GM18873 (cell line): ENCODE measurements at regions not wholly inside any gene's neighbourhood (a gene's known extent, or its start where the extent isn't known, plus 50 kb on each side); places are given as distances from the start of the nearest gene placed in this dataset.

Experiments
- ATAC-seq: cut with Tn5 transposase; IDR thresholded peaks from one replicate; pipeline ENCODE4 v1.9.1; 2021; ENCODE audit warnings: mild to moderate bottlenecking, moderate library complexity, moderate number of reproducible peaks; ENCODE audit not compliant: unreplicated experiment, low FRiP score

DNA sequence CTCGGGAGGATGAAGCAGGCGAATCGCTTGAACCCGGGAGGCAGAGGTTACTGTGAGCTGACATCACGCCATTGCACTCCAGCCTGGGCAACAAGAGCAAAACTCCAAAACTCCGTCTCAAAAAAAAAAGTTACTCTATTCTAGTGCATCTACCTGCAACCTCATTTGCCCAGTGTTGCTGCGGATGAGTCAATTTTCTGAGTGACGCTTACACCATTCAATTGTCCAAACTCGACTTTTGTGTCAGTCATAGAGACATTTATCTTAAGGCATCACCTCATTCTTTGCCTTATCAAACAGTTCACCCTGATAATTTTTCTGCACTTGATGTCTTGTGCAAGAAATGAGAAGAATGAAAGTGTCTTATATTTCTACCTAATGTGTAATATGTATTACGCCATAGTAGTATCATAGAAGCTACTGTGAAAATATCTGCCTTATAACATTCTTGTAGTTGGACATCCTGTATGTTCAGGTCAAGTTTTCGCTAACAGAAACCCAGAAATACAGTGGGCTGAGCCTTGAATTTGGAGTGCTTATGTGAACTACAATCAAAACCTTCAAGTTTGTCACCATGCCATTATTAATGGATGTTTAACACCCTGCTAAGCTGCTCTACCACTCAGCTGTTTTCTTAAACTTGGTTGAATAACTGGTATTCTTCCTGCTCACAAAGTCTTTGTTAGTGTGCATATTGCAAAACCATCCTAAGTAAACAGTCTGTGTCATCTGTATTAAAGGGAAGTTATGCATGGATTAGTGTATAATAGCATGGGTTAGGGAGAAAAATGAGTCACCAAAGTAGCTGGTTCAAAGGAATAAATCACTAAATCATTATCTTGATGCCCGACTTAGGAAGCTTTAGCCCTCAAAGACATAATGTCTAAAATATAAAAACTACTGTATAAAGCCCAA lies 531.0 kb upstream of the NR2F2 start:
- ATAC-seq: no peak

- no peak for ATAC-seq
These were observed 526.0 kb upstream of the NR2F2 start for GRCh38 chr15:95804484-95804883.

DNA sequence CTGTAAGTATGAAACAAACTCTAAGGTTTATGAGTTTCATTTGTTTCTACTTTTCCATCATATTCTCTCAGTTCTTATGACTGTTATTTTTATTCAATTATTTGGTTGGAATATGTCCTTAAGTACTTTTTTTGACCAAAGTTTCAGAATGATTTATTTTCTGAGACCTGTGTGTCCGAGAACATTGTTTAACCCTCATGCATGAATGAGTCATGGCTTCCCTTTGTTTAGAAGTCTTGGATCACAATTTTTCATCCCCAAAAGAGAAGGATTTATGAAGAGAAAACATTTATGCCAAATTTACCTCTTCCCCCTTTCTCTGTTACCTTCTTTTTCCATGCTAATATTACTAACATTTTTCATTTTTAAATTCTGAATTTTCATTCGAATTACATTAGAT lies 518.0 kb upstream of the NR2F2 start:
- no peak for ATAC-seq

- ATAC-seq: no peak
These were observed 515.6 kb upstream of the NR2F2 start for GRCh38 chr15:95814908-95815307.

DNA sequence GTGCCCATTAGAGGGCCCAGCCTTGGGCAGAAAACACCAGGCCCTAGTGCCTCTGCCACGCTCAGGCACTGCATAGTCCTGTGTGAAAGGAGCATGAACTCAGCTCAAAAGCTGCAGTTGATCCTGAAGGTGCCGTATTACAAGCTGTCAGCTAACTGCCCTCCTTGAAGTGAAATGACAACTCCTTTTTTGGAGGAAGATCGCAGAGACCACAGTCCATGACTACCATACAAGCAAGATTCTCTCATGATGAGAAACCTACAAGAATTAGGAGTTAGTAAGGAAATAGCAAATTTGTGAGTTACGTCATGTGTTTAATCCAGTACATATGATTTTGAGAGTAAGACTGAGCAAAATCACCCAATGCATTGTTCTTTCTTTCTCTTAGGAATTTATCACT lies 513.9 kb upstream of the NR2F2 start:
- no peak for ATAC-seq

- no peak for ATAC-seq
These were observed 507.5 kb upstream of the NR2F2 start for GRCh38 chr15:95822961-95823360.

DNA sequence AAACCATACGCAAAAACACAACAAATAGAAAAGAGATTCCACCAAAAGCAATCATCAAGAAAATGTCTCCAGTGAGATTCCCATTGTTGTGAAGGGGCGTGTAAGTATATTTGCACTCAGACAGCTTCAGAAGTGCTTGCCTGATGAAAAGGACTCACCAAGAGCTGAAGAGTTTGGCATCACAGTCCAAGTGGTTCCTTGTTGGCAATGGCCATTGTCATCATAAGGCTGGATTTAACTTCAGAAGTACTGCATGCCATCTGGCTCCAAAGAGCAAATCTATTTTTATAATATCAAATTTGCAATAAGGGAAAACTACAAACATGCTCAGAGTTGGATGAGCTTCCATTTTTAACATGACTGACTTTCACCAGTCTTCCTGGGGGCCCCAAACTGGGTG lies 505.3 kb upstream of the NR2F2 start:
- ATAC-seq: no peak

DNA sequence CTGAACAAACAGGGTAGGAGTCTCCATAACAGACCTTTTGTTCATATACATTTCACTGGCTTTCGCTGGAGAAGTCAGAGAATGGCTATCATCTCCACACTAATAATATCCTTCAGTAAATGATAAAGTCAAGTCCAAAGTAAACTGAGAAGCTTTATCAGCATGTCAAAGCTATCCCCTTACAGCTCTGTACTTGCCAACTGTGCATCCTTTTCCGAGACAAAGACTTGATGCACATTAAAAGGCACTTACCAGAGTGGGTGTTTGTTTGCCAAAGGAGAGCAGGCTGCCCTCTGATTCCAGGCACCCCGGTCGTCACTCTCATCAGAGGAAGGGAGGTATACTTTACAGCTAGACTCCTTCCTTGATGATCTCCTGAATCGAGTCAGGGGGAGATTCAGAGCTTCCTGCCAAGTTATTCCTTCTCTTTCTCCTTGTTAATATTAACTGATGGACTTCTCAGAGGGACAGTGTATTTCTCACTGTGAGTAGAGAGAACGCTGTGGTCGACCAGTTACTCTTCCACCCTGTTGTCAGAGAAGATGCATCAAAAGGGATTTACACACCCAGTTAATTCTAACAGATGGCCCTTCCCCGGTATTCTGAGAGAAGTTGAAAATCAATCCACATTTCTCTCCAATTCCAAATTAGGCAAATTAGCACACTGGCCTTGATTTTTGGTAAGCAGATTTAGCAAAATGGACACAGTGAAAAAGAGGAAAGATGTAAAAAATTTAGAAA lies 504.7 kb upstream of the NR2F2 start:
- ATAC-seq: no peak

GRCh38 chr15:95826412-95827195 lies 503.9 kb upstream of the NR2F2 start:
- ATAC-seq: no peak

GRCh38 chr15:95829062-95829461 lies 501.4 kb upstream of the NR2F2 start:
- ATAC-seq: no peak

GRCh38 chr15:95830281-95830680 lies 500.2 kb upstream of the NR2F2 start:
- no peak for ATAC-seq

DNA sequence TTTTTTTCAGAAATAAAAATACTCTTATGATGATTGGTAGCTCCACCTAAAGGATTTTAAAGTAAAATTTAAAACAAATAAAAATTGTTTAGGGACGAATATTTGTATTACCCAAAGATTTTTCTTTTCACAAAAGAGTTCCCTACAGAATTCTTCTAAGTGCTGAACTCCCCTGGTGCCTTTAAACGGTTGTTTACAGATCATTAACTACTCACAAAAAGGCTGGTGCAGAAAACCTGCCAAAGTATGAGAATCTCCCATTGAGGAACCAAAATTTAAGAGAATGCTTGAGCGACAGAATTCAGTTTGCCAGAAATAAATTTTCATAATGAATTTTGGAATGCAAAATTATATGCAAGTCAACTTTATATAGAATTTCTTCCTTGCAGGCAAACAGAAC lies 497.8 kb upstream of the NR2F2 start:
- no peak for ATAC-seq

GRCh38 chr15:95834028-95834804 lies 496.3 kb upstream of the NR2F2 start:
- no peak for ATAC-seq

DNA sequence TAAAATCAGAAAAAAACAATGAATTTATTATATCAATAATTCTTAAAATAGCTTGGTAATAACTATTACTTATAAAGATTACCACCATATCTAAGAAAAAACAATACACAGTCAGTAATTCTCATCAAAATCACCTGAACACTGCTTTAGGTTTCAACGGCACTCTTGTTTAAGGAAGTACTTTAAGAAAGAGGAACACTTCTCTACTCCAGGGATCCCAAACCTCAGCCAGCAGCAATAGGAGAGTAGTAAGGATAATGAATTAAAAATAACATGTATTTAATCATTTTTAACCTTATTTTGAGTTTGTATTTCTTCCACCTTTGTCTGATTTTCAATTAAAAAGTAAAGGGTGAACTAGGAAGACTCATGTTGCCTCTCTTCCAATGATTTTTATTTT lies 494.0 kb upstream of the NR2F2 start:
- ATAC-seq: no peak

- no peak for ATAC-seq
These were observed 493.0 kb upstream of the NR2F2 start for GRCh38 chr15:95837341-95838004.

GRCh38 chr15:95839367-95839782 lies 491.1 kb upstream of the NR2F2 start:
- ATAC-seq: peak; percentile 97

- no peak for ATAC-seq
These were observed 490.5 kb upstream of the NR2F2 start for GRCh38 chr15:95840004-95840403.

DNA sequence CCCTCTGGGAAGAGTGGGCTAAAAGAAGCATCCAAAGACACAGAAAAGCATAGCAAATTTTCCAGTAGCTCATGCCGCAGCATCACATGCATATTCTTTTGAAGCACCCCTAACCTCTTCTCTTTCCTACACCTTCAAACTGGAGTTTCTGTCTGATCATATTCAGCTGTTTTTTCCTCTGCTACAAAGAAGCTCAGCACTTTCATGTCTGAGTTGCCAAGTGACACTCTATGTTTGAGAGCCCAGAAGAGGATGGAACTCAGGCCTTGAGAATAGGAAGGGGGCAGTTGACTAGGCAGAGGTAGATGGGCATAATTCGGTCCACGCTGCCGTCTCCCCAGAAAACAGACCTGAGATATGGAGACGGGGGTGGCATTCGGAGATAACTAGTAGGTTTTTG lies 489.6 kb upstream of the NR2F2 start:
- no peak for ATAC-seq

- no peak for ATAC-seq
These were observed 487.9 kb upstream of the NR2F2 start for GRCh38 chr15:95842576-95842975.
